ENCODE measurements at regions not wholly inside any gene's neighbourhood (a gene's known extent, or its start where the extent isn't known, plus 50 kb on each side); places are given as distances from the start of the nearest gene placed in this dataset.

- Mint-ChIP-seq H3K36me3 (ENCODE audit: low read depth) (no peaks in the 10 kb centered on the region), H3K9me3 (no peaks in the 10 kb centered on the region), H3K4me3 (no peak overlapping the region), H3K27ac (no peak overlapping the region), H3K4me1 (ENCODE audit: low read depth) (no peaks in the 10 kb centered on the region), H3K27me3 (ENCODE audit: insufficient read depth) (peaks cover 4% of the 10 kb centered on the region)
- TF ChIP-seq CTCF (IDR thresholded peaks at IDR 0.05), result no peak
- no peak for DNase-seq
Measured at GRCh38 chr2:48190230-48190629, 124.3 kb upstream of the FOXN2 start.

GRCh38 chr2:48194641-48195040 is 119.8 kb upstream of the FOXN2 start:
- H3K36me3 Mint-ChIP-seq (ENCODE audit: low read depth), result no peaks in the 10 kb centered on the region
- no peaks in the 10 kb centered on the region for H3K4me1 Mint-ChIP-seq (ENCODE audit: low read depth)
- TF ChIP-seq CTCF (IDR thresholded peaks at IDR 0.05), result no peak
- H3K27me3 Mint-ChIP-seq (ENCODE audit: insufficient read depth), result peaks cover 3% of the 10 kb centered on the region
- H3K9me3 Mint-ChIP-seq, result no peaks in the 10 kb centered on the region
- DNase-seq, result no peak
- no peak overlapping the region for H3K4me3 Mint-ChIP-seq
- H3K27ac Mint-ChIP-seq, result no peak overlapping the region

GRCh38 chr2:48195169-48195568 is 119.3 kb upstream of the FOXN2 start:
- Mint-ChIP-seq H3K27ac (no peak overlapping the region), H3K27me3 (ENCODE audit: insufficient read depth) (peaks cover 3% of the 10 kb centered on the region), H3K4me1 (ENCODE audit: low read depth) (no peaks in the 10 kb centered on the region), H3K36me3 (ENCODE audit: low read depth) (no peaks in the 10 kb centered on the region), H3K4me3 (no peak overlapping the region), H3K9me3 (no peaks in the 10 kb centered on the region)
- no peak for DNase-seq
- TF ChIP-seq CTCF (IDR thresholded peaks at IDR 0.05), result no peak

- no peak overlapping the region for H3K27ac Mint-ChIP-seq
- H3K36me3 Mint-ChIP-seq (ENCODE audit: low read depth), result no peaks in the 10 kb centered on the region
- DNase-seq, result no peak
- H3K4me3 Mint-ChIP-seq, result no peak overlapping the region
- H3K27me3 Mint-ChIP-seq (ENCODE audit: insufficient read depth), result peaks cover 3% of the 10 kb centered on the region
- TF ChIP-seq CTCF (IDR thresholded peaks at IDR 0.05), result no peak
- H3K4me1 Mint-ChIP-seq (ENCODE audit: low read depth), result no peaks in the 10 kb centered on the region
- H3K9me3 Mint-ChIP-seq, result no peaks in the 10 kb centered on the region
Measured at GRCh38 chr2:48197618-48198017, 116.9 kb upstream of the FOXN2 start.

- Mint-ChIP-seq H3K27ac (no peak overlapping the region), H3K9me3 (no peaks in the 10 kb centered on the region), H3K4me3 (no peak overlapping the region), H3K4me1 (ENCODE audit: low read depth) (no peaks in the 10 kb centered on the region), H3K27me3 (ENCODE audit: insufficient read depth) (peaks cover 3% of the 10 kb centered on the region), H3K36me3 (ENCODE audit: low read depth) (no peaks in the 10 kb centered on the region)
- DNase-seq, result no peak
- no peak for TF ChIP-seq CTCF (IDR thresholded peaks at IDR 0.05)
Measured at GRCh38 chr2:48198371-48198770, 116.1 kb upstream of the FOXN2 start.

- H3K4me1 Mint-ChIP-seq (ENCODE audit: low read depth), result no peaks in the 10 kb centered on the region
- H3K4me3 Mint-ChIP-seq, result no peak overlapping the region
- no peaks in the 10 kb centered on the region for H3K9me3 Mint-ChIP-seq
- no peak for TF ChIP-seq CTCF (IDR thresholded peaks at IDR 0.05)
- no peaks in the 10 kb centered on the region for H3K36me3 Mint-ChIP-seq (ENCODE audit: low read depth)
- no peak for DNase-seq
- H3K27ac Mint-ChIP-seq, result no peak overlapping the region
- H3K27me3 Mint-ChIP-seq (ENCODE audit: insufficient read depth), result peaks cover 3% of the 10 kb centered on the region
Measured at GRCh38 chr2:48199070-48199469, 115.4 kb upstream of the FOXN2 start.

Measured in HFFc6 (cell line).